LNCaP clone FGC (cell line): ENCODE measurements at regions not wholly inside any gene's neighbourhood (a gene's known extent, or its start where the extent isn't known, plus 50 kb on each side); places are given as distances from the start of the nearest gene placed in this dataset.

Experiments
- DNase-seq: peaks from one replicate; pipeline ENCODE4 v3.0.0-alpha.2; 2011; ENCODE audit warnings: low read depth
- H3K4me3 ChIP-seq: 2 replicates; pipeline ENCODE4 v1.5.1; 2011; ENCODE audit warnings: mild to moderate bottlenecking, low read depth, low read length, control low read depth
- TF ChIP-seq, protein P1 (sequence below): IDR thresholded peaks from 2 replicates; pipeline ENCODE4 v1.5.1; 2012; ENCODE audit warnings: mild to moderate bottlenecking; ENCODE audit not compliant: control insufficient read depth, insufficient read depth; ENCODE audit errors: extremely low read depth

DNA sequence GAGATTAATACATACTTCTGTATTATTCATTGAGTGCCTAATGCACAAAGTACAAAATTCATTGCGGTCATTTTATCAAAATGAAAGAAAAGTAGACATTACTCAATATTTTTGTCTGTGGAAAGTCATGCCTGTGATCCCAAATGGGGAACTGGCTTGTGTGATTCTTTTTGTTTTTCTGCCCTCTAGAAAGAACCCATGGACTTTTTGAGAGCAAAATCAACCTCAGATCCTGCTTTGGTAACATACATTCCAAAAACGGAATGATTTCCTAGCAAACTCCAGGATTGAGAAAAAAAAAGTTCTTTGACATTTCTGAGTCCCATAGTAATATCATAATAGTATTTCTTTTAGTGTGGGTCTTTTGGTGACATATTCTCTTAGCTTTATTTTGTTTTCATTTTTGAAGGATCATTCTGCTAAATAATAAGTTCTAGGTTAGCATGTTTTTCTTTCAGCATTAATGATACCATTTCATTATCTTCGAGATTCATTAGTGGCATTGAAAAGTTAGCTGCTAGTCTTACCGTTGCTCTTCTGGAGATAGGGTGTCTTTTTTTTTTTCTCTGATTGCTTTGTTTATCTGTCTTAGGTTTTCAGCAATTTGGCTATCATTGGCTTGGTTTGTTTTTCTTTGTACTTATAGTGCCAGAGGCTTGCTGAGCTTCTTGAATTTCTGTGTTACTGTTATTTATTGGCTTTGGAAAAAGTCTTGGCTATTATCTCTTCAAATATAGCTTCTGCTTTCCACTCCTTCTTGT is 102.4 kb upstream of the CSNK1A1L start:
- no peak overlapping the region for H3K4me3 ChIP-seq

DNA sequence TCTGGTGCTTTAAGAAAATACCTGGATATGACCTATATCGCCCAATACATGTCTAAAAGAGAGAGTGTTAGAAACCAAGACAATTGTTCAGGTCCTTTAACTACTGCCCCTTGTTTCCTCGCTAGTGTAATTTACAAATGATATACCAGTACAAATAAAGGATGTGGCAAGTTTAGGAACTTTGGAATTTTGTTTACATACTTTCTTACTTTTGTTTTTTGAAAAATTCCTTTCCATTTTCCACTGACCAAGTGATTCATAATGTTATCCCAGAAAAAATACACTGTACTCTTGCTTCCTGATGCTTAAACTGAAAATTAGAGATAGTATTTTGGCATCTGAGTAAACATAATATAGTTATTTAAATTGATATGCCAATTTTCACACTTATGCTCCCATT is 96.8 kb upstream of the CSNK1A1L start:
- no peak overlapping the region for H3K4me3 ChIP-seq
- DNase-seq, result no peak
- TF ChIP-seq, protein P1, sequence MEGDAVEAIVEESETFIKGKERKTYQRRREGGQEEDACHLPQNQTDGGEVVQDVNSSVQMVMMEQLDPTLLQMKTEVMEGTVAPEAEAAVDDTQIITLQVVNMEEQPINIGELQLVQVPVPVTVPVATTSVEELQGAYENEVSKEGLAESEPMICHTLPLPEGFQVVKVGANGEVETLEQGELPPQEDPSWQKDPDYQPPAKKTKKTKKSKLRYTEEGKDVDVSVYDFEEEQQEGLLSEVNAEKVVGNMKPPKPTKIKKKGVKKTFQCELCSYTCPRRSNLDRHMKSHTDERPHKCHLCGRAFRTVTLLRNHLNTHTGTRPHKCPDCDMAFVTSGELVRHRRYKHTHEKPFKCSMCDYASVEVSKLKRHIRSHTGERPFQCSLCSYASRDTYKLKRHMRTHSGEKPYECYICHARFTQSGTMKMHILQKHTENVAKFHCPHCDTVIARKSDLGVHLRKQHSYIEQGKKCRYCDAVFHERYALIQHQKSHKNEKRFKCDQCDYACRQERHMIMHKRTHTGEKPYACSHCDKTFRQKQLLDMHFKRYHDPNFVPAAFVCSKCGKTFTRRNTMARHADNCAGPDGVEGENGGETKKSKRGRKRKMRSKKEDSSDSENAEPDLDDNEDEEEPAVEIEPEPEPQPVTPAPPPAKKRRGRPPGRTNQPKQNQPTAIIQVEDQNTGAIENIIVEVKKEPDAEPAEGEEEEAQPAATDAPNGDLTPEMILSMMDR, result no peak

More for the DNA sequence above, 102.4 kb upstream of the CSNK1A1L start:
- TF ChIP-seq, protein P1, result no peak
- DNase-seq, result no peak

DNA sequence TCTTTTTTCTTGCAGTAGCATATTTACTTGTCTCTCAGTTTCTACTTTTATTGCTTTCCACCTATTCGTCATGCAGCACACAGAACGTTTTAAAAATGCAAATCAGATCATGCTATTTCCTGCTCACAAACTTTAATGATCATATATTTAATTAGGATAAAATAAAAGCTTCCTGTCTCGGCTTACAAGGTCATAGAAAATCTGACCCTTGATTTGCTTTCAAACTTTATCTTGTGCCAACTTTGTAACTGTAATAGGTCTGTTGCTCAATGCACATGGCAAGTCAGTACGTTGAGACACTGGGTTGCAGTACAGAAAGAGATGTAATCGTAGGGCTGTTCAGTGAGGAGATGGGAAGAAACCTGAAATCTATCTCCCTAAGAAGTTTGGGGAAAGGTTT is 95.6 kb upstream of the CSNK1A1L start:
- H3K4me3 ChIP-seq, result no peak overlapping the region
- TF ChIP-seq, protein P1, result no peak
- no peak for DNase-seq

DNA sequence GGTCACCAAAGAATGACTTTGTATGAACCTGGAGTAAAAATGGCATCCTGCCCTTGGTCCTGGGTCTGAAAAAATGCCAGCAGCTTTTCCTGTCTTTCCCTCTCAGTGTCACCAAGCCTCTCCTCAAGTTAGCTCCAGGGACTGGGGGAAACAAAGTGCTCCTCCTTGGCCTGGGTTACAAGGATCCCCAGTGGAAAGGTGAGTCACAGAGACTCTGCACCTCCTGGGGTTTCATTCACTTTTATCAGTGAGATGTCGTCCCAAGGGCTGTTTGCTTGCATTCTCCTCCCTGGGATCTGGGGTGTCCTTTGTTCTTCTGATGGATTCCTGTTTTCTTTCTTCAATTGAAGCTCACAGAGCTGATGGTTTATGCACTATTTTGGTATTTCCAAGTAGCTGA is 93.2 kb upstream of the CSNK1A1L start:
- no peak for DNase-seq

DNA sequence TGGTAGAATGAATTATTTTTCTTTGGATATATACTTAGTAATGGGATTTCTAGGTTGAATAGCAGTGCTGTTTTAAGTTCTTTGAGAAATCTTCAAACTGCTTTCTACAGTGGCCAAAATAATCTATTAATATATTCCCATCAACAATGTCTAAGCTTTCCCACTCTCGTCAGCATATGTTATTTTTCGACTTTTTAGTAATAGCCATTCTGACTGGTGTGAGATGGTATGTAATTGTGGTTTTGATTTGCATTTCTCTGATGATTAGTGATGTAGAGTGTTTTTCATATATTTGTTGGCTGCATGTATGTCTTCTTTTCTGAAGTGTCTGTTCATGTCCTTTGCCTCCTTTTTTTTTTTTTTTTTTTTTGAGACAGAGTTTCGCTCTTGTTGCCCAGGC is 90.2 kb upstream of the CSNK1A1L start:
- TF ChIP-seq, protein P1, result no peak
- DNase-seq, result no peak
- no peak overlapping the region for H3K4me3 ChIP-seq

More for the DNA sequence above, 93.2 kb upstream of the CSNK1A1L start:
- TF ChIP-seq, protein P1, result no peak
- H3K4me3 ChIP-seq, result no peak overlapping the region

DNA sequence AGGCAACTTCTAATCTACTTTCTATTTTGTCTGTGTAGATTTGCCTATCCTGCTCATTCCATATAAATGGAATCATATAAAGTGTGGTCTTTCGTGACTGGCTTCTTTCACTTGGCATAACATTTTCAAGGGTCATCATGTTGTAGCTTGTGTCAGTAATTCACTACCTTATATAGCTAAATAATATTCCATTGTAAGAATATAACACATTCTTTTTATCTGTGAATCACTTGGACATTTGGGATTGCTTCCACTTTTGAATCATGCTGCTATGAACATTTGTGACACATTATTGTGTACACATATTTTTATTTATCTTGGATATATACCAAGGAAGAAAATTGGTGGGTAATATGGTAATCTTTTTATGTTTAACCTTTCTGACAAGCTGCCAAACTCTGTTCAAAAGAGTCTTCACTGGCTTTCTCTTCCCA is 89.0 kb upstream of the CSNK1A1L start:
- TF ChIP-seq, protein P1, result no peak
- no peak overlapping the region for H3K4me3 ChIP-seq
- peak; percentile 0 for DNase-seq

DNA sequence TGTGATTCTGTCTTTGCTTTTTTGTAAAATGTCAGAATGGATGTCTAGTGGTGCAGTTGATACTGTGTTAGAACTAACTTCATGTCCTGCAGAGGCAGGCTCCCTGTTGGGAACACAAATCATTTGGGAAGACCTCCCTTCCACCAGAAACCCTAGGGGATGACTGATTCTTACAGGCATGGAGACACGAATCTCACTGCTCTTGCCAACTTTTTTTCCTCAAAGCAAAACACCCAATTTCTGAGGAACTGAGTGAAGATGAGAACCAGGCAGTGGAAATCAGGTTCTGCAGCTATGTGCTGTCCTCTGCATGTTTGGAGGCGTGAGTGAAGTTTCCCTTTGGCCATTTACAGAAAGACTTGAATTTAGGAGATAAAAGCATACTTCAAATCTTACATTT is 87.5 kb upstream of the CSNK1A1L start:
- no peak overlapping the region for H3K4me3 ChIP-seq
- no peak for DNase-seq
- TF ChIP-seq, protein P1, result no peak
